ENCODE measurements at regions not wholly inside any gene's neighbourhood (a gene's known extent, or its start where the extent isn't known, plus 50 kb on each side); places are given as distances from the start of the nearest gene placed in this dataset.

- 0% methylated on average over 7 of the region's 7 CpGs for WGBS (ENCODE audit: insufficient coverage, low coverage, missing lambda C conversion rate)
- Histone ChIP-seq H3K27ac (ENCODE audit: extremely low read depth, low read depth, low read length) (no peak overlapping the region), H3K4me1 (replicated peaks in 1 of 2; ENCODE audit: control insufficient read depth in 2 of 2, insufficient read depth in 2 of 2, low read length in 2 of 2) (no peaks in the 10 kb centered on the region), H3K27me3 (ENCODE audit: control insufficient read depth in 2 of 2, insufficient read depth in 2 of 2, low read length in 2 of 2) (peaks cover 0 to 11% of the 10 kb centered on the region in 2 experiments; a peak in 1 of 5 replicates), H3K36me3 (ENCODE audit: control insufficient read depth, insufficient read depth, low read length) (no peaks in the 10 kb centered on the region), H3K9me3 (replicated peaks; ENCODE audit: control insufficient read depth, insufficient read depth, low read depth, low read length) (no peaks in the 10 kb centered on the region), H3K9me1 (ENCODE audit: control insufficient read depth, insufficient read depth, low read length) (no peaks in the 10 kb centered on the region), H4K20me1 (replicated peaks; ENCODE audit: control insufficient read depth, insufficient read depth, low read length) (no peaks in the 10 kb centered on the region), H3K79me2 (ENCODE audit: control insufficient read depth, insufficient read depth, low read length) (no peaks in the 10 kb centered on the region), H3K9ac (ENCODE audit: insufficient read depth in 1 of 2, low read depth in 2 of 2, low read length in 2 of 2) (no peak overlapping the region), H3K4me2 (ENCODE audit: insufficient read depth, low read length) (no peak overlapping the region), H2AFZ (ENCODE audit: low read depth, low read length) (no peak overlapping the region), H3K4me3 (no peak overlapping the region)
- in situ Hi-C loops (cut with MboI) (no loop called here), intact Hi-C loops (cut with micrococcal nuclease) (no loop called here)
- POLR2A ChIA-PET: no interaction called here
- DNase-seq (ENCODE audit: extremely low read depth in 1 of 4, low spot score in 3 of 4): no peak
- TF ChIP-seq, protein P1, sequence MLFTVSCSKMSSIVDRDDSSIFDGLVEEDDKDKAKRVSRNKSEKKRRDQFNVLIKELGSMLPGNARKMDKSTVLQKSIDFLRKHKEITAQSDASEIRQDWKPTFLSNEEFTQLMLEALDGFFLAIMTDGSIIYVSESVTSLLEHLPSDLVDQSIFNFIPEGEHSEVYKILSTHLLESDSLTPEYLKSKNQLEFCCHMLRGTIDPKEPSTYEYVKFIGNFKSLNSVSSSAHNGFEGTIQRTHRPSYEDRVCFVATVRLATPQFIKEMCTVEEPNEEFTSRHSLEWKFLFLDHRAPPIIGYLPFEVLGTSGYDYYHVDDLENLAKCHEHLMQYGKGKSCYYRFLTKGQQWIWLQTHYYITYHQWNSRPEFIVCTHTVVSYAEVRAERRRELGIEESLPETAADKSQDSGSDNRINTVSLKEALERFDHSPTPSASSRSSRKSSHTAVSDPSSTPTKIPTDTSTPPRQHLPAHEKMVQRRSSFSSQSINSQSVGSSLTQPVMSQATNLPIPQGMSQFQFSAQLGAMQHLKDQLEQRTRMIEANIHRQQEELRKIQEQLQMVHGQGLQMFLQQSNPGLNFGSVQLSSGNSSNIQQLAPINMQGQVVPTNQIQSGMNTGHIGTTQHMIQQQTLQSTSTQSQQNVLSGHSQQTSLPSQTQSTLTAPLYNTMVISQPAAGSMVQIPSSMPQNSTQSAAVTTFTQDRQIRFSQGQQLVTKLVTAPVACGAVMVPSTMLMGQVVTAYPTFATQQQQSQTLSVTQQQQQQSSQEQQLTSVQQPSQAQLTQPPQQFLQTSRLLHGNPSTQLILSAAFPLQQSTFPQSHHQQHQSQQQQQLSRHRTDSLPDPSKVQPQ (CRISPR knock-in tag; IDR thresholded peaks at IDR 0.05; ENCODE audit: borderline replicate concordance): no peak
- ATAC-seq: no peak
- FAIRE-seq: no peak
- no TSS peak for BruUV-seq (replicated peaks)
- CTCF ChIA-PET (ENCODE audit: low intra/inter-chr PET ratio): no interaction called here
These were observed 78.6 kb upstream of the MGMT start for GRCh38 chr10:129388435-129388834.

DNA sequence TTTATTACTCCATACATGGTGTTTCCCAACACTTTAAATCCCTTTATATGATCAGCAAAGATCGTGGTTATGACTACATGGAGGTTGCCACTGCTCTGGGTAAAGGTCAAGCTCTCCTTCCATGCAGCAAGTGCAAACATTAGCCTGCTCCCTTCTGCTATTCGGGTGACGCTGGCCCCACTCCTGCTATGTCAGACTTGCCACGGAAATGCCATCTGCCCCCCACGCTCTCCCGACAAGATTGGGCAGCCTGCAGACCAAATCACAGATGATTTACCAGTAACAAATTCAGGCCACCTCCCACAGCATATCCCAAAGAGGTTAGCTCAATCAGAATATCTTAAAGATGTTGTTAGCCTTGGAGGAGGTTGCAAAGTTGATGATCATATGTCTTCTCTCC, 77.8 kb upstream of the MGMT start:
- in situ Hi-C loops (cut with MboI): no loop called here
- Histone ChIP-seq H3K79me2 (ENCODE audit: control insufficient read depth, insufficient read depth, low read length) (no peaks in the 10 kb centered on the region), H3K36me3 (ENCODE audit: control insufficient read depth, insufficient read depth, low read length) (no peaks in the 10 kb centered on the region), H3K4me2 (ENCODE audit: insufficient read depth, low read length) (no peak overlapping the region), H3K4me1 (replicated peaks in 1 of 2; ENCODE audit: control insufficient read depth in 2 of 2, insufficient read depth in 2 of 2, low read length in 2 of 2) (no peaks in the 10 kb centered on the region), H2AFZ (ENCODE audit: low read depth, low read length) (no peak overlapping the region), H3K9me3 (replicated peaks; ENCODE audit: control insufficient read depth, insufficient read depth, low read depth, low read length) (no peaks in the 10 kb centered on the region), H3K27ac (ENCODE audit: extremely low read depth, low read depth, low read length) (no peak overlapping the region), H3K27me3 (ENCODE audit: control insufficient read depth in 2 of 2, insufficient read depth in 2 of 2, low read length in 2 of 2) (peaks cover 0 to 11% of the 10 kb centered on the region in 2 experiments; a peak in 2 of 5 replicates), H3K9me1 (ENCODE audit: control insufficient read depth, insufficient read depth, low read length) (no peaks in the 10 kb centered on the region), H3K4me3 (no peak overlapping the region), H3K9ac (ENCODE audit: insufficient read depth in 1 of 2, low read depth in 2 of 2, low read length in 2 of 2) (no peak overlapping the region), H4K20me1 (replicated peaks; ENCODE audit: control insufficient read depth, insufficient read depth, low read length) (no peaks in the 10 kb centered on the region)
- intact Hi-C loops (cut with micrococcal nuclease): no loop called here
- no peak for DNase-seq (ENCODE audit: extremely low read depth in 1 of 4, low spot score in 3 of 4)
- no TSS peak for BruUV-seq (replicated peaks)
- ChIA-PET POLR2A (no interaction called here), CTCF (ENCODE audit: low intra/inter-chr PET ratio) (no interaction called here)
- WGBS (ENCODE audit: insufficient coverage, low coverage, missing lambda C conversion rate): 0% methylated on average over 4 of the region's 6 CpGs
- FAIRE-seq: no peak
- no peak for ATAC-seq
- TF ChIP-seq NCOR1 (IDR thresholded peaks at IDR 0.05): no peak

Data from K562 (cell line).